Keratinocyte (primary cell): ENCODE measurements at regions not wholly inside any gene's neighbourhood (a gene's known extent, or its start where the extent isn't known, plus 50 kb on each side); places are given as distances from the start of the nearest gene placed in this dataset.
"Not testable (repeated sequence)": the region's sequence is repeated elsewhere in the genome, so short reads cannot be mapped to it uniquely, and the experiment has no call there.

Experiments used
- CTCF ChIP-seq, 3 experiments: IDR thresholded peaks in 1 of 3; conservative IDR thresholded peaks in 1 of 3; optimal IDR thresholded peaks in 1 of 3; 2 replicates in 2 of 3; 3 replicates in 1 of 3; pipeline versions ENCODE3 to v1.5.1; 2011; ENCODE audit warnings: low read length in 3 of 3, mild to moderate bottlenecking in 3 of 3, moderate library complexity in 2 of 3, control low read depth in 1 of 3, inconsistent platforms in 1 of 3; ENCODE audit not compliant: insufficient read depth in 2 of 3; ENCODE audit errors: extremely low read depth in 1 of 3
- EZH2 ChIP-seq: IDR thresholded peaks from one replicate; pipeline ENCODE4 v1.6.1; 2012; ENCODE audit warnings: inconsistent platforms, mild to moderate bottlenecking, low read length, moderate library complexity

GRCh38 chr13:28570356-28570755 is 75.4 kb upstream of the FLT1 start:
- TF ChIP-seq CTCF (optimal IDR thresholded peaks at IDR 0.05 in 1 of 3, IDR thresholded peaks at IDR 0.05 in 1 of 3, conservative IDR thresholded peaks at IDR 0.05 in 1 of 3; ENCODE audit: extremely low read depth in 1 of 3, insufficient read depth in 2 of 3, low read length in 3 of 3); EZH2: not testable (repeated sequence)
